GM18870 (cell line): ENCODE measurements at regions not wholly inside any gene's neighbourhood (a gene's known extent, or its start where the extent isn't known, plus 50 kb on each side); places are given as distances from the start of the nearest gene placed in this dataset.

Source experiments
- ATAC-seq: cut with Tn5 transposase; IDR thresholded peaks from one replicate; pipeline ENCODE4 v1.9.1; 2021; ENCODE audit warnings: moderate library complexity; ENCODE audit not compliant: unreplicated experiment

DNA sequence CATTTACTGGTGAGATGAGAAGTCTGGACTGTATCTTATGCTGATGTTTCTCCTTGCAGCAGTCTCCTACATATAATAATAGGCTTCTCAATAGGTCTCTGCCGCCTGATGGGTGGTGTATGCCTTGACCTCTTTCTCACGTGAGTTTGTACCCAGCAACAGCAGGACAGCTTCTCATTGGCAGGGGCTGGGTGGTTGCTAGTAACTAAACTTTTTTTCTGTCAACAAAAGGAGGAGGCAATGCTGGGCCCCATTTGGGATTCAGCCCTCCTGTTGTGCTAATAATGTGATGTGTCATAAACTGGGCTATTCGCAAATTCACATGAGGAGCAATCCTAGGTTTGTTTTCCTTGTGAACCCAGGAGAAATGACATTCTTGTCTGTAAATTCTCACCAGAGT, 533.6 kb downstream of the GATA3 start:
- ATAC-seq = no peak

DNA sequence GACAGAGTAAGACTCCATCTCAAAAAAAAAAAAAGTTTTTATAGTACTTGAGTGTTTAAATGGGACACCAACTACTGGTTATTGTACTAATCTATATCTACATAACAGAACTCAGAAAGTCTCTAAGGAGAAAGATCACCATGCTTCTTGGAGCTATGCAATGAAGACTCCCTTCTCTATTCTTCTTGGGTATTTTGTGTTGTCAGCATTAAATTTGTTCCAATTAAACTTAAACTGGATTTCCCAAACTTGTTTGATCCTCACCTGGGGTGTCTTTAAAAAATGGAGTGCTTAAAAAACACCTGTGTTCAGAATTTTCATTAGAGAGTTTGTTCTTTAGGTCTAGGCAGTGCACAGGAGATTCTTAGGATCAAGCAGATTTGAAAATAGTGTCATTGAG, 536.0 kb downstream of the GATA3 start:
- ATAC-seq = no peak

GRCh38 chr10:8591640-8592039, 537.2 kb downstream of the GATA3 start:
- ATAC-seq = no peak

DNA sequence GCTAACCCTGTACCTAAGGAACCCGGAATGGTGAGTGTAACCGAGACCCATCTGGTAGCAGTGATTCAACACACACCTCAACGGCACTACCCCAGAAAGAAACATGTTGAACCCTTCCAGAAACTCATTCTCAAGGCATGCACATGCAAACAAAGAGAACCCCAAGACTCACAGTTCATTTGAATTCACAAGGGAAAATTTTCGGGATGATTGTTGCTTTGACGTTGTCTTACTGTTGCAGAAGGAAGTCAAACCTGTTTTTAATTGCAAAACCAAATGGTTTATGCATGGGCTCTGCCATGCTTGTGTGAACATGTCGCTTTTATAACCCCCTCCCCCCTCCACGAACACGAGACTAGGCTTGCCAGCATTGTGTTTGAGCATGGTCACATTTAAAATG, 539.7 kb downstream of the GATA3 start:
- ATAC-seq = no peak

DNA sequence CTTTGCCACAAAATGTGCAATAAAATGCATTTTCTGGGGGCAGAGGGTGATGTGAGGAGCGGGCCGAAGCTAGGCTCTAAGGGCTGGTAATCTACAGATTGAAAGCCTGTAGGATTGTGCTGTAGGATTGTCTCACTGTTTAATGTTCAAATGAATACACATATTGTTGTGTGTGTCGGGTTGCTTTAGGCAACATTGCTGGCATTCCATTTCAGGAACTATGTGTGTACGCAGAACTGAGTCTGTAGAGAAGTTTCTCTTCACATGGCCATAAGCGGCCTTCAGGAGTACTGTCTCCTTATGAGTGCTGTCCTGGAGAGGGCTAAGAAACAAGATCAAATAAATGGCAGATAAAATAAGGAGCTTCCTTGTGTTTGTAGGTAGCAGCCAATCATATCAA, 540.2 kb downstream of the GATA3 start:
- no peak for ATAC-seq

DNA sequence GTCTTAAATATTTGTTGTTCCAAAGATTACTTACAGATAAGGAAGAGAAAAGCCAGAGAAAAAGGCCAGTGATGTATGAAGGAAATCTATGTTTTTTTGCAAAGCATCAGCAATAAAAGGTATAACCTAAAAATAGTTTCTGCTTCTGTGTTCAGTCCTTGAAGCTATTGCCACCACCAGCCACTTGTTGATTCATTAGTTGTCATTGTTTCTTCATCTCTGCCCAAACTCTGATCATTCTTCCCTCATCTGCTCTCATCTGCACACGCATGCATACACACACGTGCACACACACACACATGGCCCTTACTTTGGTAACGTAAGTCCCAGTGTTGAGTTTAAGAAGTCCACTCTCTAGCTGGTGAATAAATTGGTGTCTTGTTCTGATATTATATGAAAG, 540.7 kb downstream of the GATA3 start:
- ATAC-seq = no peak

GRCh38 chr10:8596929-8597472, 542.5 kb downstream of the GATA3 start:
- no peak for ATAC-seq

DNA sequence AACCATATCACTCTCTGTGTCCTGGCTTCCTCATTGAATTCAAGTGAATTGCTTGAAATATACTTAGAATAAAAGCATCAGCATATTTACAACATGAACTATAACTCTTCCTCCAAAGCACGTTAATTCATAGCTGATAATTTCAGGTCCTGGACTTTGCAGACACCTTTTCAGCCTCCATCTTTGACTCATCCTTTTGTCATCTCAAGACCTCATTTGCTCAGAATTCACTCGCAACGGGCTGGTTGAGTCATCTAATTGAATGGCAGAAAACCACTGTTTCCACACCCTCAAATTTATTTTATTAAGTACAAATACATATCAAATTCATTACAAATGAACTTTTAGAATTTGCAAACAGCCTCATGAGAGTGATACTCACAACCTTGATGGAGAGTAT, 545.7 kb downstream of the GATA3 start:
- ATAC-seq = no peak

DNA sequence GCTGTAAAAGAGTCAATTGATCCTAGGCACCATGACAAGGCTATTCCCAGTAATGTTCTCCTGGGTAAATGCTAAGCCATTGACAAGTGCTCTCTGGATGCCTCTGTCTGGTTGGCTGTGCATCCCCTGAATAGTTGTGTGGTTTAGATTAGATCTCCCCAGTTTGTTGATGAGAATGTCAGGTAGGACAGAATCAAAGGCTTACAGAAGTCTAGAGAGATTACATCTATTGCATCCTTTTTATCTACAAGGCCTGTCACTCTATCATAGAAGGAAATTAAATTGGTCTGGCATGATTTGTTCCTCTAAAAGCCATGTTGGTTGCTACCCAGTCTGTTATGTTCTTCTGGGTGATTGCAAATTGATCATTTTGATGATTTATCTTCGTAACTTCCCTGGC, 548.3 kb downstream of the GATA3 start:
- no peak for ATAC-seq

GRCh38 chr10:8614054-8614565, 559.6 kb downstream of the GATA3 start:
- ATAC-seq = no peak

- no peak for ATAC-seq
Observed at GRCh38 chr10:8615118-8615517, 560.6 kb downstream of the GATA3 start.

- ATAC-seq = peak; percentile 94
Observed at GRCh38 chr10:8616166-8616565, 561.7 kb downstream of the GATA3 start.

- no peak for ATAC-seq
Observed at GRCh38 chr10:8617792-8618191, 563.3 kb downstream of the GATA3 start.

- ATAC-seq = no peak
Observed at GRCh38 chr10:8618834-8619233, 564.3 kb downstream of the GATA3 start.

DNA sequence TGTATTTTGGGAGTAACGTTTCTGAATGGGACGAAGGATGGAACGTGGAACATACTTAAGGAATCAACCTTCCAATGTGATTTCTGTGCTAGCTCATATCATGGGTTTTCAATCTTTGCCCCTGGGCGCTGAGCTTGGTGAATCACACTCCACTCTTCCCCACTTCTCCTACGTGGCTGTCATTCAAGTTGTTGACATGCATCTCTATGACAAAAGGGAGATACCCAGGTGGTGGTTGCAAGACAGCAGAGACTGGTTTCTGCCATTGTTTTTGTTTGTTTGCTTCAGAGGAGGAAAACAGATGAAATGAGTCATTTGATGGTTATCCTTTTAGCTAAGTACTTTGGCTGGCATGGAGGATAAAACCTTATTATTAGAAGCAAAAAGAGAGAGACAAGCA, 573.9 kb downstream of the GATA3 start:
- no peak for ATAC-seq

- no peak for ATAC-seq
Observed at GRCh38 chr10:8633909-8634308, 579.4 kb downstream of the GATA3 start.

GRCh38 chr10:8636371-8636770, 581.9 kb downstream of the GATA3 start:
- ATAC-seq = no peak

- ATAC-seq = no peak
Observed at GRCh38 chr10:8637640-8638039, 583.2 kb downstream of the GATA3 start.

DNA sequence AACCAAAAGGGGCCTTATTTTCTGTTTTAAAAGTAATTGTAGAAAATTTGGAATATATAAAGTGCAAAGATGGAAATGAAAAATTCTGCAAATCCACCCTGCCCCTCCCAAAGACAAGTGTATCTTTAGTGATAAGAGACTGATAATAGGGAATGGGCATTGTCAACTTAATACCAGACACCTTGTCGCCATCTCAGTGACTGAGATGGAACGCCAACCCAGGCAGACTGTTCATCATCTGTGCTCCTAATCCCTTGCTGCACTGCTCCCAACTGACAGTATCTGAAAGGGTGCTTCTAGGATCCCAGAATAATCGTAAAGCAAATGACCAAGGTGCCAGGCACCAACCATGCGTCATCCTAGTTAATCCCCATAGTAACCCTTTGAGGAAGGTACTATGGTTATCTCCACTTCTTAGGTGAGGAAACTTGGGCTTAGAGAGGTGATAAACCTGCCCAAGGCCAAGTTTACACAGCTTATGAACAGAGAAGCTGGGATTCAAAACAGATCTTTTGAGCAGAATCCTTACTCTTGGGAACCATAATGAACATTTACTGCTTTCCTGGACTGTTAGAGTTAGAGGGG, 583.7 kb downstream of the GATA3 start:
- no peak for ATAC-seq

- ATAC-seq = no peak
Observed at GRCh38 chr10:8639486-8640185, 585.1 kb downstream of the GATA3 start.

DNA sequence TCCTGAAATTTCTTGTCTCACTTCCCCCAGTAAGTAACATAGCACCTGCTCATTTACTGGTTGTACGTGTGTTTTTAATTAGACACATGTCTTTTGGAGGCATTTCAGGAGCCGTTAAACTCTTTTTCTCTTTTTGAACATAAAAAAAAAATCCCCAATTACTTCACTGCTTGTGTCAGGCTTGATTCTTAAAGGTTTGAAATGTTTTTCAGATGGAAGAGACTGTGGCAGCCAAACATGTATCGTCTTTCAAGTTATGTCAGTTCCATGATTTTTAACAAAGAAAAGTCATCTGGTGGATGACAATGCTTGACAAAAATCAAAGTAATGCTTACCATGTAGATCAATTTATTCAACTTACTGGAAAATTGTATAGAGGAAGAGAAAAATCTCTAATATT, 585.8 kb downstream of the GATA3 start:
- no peak for ATAC-seq

- ATAC-seq = no peak
Observed at GRCh38 chr10:8640878-8641277, 586.4 kb downstream of the GATA3 start.

DNA sequence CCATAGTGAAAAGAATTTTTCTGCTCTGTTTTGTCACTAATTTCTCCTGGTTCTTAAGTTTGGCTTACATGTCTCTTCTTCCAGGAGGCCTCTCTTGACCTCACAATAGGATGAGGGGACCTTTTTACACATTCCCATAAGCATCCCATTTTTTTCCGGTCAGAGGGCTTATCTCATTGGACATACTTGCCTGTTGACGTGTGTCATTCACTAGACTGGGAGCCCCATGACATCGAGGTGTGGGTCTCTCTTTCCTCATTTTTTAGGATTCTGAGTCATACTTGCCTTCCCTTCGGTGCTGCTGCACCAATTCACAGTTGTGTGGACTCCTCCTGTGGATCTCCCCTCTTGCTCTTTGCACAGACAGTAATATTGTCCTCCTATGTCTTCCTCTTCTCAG, 601.8 kb downstream of the GATA3 start:
- no peak for ATAC-seq
